NCI-H446 treated with DMSO at 0.1 percent for 48 hours (cell line): ENCODE measurements at regions not wholly inside any gene's neighbourhood (a gene's known extent, or its start where the extent isn't known, plus 50 kb on each side); places are given as distances from the start of the nearest gene placed in this dataset.
A peak's percentile ranks its signal among the peaks of the same experiment; 100 is the strongest.
"Not testable (repeated sequence)": the region's sequence is repeated elsewhere in the genome, so short reads cannot be mapped to it uniquely, and the experiment has no call there.

Experiments used
- DNase-seq: peaks from one replicate; lab custom pipeline; 2025; lab: John Stamatoyannopoulos, UW

DNA sequence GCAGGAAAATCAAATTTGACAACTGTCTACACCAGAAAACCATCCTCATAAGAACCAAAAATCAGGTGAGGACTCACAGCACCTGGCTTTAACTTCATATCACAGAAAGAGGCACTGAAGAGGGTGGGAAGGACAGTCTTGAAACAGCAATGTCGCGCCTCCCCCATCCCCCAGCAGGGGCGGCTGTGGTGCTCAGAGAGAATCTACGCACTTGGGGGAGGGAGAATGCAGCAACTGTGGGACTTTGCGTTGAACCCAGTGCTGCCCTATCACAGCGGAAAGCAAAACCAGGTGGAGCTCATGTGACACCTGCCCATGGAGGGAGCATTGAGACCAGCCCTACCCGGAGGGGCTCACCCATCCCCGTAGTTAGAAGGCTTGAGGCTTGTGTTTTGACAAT lies 191.8 kb downstream of the MSX2 start:
- no peak for DNase-seq

DNA sequence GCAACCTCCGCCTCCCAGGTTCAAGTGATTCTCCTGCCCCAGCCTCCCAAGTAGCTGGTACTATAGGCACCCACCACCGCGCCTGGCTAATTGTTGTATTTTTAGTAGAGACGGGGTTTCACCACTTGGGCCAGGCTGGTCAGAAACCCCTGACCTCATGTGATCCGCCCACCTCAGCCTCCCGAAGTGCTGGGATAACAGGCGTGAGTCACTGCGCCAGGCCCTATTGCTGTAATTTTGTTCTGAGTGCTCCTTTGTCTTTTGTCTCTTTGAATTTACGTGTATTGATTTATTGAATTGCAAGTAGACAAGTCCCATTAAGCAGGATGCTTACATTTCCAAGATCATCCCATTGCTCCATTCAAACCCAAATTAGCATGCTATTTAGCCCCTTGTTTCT lies 186.7 kb downstream of the MSX2 start:
- DNase-seq, result no peak

DNA sequence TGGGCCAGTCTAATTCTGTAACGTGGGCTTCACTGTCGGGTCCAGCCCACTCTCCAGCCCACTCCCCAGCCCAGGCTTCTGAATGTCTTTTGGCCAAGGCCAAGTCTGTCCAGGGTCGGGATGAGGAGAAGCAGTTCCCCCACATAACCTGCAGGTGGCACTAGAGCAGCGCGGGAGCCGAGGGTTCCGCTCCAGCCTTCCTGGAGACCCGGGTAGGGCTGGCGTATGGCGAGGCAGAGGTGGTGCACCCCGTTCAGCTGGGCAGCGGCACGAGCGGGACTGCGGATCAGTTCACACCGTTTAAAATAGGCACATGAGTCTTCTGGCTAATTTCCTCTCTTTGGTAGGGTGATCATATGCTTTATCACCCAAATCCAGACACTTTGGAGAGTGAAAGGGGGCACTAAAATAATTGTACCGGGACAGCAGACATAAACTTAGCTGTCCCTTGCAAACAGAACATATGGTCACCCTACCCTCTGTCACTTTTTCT lies 185.9 kb downstream of the MSX2 start:
- DNase-seq, result peak; percentile 12

DNA sequence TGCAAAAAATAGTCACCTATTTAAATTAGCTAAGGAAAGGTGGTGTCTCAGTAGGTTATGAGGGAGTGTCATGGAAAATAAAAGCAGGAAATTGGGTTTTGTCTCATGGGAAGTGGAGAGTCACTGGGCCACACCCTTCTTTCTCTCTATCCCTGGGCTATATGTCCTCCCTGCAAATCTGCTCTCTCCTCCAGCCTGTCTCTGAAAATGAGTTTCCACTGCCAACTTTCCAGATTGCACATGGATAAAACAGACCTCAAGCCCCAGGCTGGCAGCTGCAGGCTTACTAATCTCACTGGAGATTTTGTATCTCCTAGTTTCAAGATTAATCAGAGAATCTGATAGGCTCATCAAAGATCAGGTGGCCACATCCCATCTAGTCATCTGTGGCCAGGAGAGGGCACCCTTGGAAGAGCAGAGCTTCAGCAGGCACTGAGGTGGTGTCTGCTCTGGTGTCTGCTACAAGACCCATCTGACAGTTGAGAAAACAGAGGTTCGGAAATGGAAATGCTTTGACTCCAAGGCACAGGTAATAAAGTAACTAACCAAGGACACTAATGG lies 178.9 kb downstream of the MSX2 start:
- no peak for DNase-seq

DNA sequence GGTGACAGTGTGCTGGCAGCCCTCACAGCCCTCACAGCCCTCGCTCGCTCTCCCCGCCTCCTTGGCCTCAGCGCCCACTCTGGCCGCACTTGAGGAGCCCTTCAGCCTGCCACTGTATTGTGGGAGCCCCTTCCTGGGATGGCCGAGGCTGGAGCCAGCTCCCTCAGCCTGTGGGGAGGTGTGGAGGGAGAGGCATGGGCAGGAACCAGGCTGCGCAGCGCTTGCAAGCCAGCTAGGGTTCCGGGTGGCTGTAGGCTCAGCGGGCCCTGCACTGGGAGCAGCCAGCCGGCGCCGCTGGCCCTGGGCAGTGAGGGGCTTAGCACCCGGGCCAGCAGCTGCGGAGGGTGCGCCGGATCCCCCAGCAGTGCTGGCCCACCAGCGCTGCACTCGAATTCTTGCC lies 177.0 kb downstream of the MSX2 start:
- no peak for DNase-seq

DNA sequence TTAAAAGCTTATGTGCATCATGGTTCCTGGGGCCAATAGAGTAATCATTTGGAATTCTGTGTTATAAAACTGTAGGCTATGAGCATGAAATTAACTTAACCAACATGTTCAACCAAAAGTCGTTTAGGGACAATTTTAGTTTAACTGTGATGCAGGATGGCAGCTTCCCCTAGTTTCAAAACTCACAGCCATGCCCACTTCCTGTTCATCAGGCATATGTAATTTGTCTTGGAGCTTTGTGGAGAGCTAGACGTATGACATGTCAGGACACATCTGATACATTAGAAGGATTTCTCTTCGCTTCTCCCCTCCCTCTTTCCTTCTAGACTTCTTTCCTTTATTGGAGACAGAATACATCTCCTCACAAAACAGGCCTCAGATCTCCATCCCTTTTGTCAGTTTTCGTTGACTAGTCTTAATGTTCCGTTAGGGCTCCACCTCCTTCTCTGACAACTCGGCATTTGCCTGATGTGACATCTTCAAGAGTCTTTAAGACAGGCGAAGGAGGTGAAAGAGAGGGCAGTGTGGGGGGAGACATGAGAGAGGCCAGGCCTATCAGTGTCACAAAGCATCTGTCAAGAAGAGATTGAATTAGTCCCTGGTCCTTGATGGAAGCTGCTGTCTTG lies 176.0 kb downstream of the MSX2 start:
- no peak for DNase-seq

DNA sequence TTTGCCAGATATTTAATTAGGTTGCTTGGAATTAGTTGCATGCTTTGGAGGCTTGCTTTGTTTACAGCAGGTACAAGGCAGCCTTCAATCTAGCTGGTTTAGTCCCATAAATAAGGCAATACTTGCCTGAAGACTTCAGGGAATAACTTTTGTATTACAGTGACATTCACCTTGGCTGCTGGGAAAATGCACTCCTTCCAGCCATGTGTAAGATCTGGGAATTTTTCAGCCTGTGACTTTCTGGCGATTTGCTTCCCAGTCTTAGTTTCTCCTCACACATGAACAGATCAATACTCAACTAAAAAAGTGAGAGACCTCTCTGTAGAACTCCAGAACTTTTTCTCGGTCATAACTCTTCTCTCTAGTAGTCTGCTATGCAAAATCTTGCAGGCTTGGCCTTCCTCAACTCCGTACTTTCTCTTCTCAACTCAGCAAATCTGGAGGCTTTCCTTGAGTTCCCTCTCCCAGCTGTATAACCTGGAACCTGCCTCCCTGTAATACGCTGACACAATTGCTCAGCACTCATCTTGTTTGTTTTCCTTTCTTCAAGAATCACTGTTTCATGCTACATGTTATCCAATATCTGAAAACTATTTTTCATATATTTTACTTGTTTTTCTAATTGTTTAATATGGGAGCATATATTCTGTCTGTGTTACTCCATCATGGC lies 173.0 kb downstream of the MSX2 start:
- DNase-seq, result no peak

DNA sequence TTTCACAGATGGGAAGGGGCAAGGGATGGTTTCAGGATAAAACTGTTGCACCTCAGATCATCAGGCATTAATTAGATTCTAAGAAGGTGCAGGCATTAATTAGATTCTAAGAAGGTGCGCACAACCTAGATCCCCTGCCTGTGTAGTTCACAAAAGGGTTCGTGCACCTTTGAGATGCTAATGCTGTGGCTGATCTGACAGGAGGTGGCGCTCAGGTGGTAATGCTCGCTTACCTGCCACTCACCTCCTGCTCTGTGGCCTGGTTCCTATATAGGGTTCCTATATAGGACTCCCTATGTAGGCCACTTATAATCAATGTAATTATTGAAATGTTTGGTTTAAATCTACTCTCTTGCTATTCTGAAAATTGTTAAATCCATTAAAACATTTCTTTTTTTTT lies 171.0 kb downstream of the MSX2 start:
- no peak for DNase-seq

DNA sequence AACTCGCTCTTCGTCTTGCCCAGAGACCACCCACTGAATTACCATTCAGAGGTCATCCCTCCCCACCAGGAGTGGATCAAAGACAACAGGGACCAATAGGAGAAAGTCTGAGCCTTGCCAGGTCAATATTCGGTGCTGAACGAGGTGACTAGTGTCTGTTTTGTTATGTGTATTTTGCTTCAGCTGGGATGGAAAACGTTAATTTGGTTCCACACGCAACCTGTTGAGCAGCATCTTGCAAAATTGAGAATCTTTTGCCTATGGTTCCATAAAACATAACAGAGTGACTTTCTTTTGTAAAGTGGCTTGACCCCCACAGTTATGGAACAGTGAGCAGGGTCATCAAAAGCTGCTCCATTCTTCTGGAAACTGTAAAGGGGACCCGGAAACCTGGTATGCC lies 168.4 kb downstream of the MSX2 start:
- DNase-seq, result no peak

DNA sequence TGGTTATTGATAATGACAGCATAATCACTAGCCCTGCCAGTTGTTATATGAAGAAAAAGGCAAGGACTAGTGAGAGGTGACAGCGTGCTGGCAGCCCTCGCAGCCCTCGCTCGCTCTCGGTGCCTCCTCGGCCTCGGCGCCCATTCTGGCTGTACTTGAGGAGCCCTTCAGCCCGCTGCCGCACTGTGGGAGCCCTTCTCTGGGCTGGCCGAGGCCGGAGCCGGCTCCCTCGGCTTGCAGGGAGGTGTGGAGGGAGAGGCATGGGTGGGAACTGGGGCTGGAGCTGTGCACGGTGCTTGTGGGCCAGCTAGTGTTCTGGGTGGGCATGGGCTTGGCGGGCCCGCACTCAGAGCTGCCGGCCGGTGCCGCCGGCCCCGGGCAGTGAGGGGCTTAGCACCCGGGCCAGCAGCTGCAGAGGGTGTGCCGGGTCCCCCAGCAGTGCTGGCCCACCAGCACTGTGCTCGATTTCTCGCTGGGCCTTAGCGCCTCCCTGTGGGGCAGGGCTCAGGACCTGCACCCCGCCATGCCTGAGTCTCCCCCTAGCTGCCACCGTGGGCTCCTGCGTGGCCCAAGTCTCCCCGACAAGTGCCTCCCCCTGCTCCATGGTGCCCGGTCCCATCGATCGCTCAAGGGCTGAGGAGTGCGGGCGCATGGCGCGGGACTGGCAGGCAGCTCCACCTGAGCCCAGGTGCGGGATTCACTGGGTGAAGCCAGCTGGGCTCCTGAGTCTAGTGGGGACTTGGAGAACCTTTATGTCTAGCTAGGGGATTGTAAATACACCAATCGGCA lies 156.2 kb downstream of the MSX2 start:
- DNase-seq, result not testable (repeated sequence)

DNA sequence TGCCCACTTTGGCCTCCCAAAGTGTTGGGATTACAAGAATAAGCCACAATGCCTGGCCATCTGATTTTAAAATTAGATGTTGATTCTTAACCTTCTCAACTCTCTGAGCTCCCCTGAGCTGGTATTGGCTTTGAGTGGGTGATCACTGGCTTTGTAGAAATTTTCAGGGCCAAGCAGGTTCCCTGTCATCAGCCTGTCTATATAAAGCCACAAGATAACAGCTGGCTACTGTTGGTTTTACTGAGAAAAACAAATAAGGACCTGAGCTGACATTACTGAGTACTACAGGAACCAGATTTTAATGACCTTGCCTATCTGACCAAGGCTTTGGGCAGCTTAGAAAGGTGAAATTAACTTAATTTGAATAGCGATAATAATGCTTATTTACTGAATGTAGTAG lies 153.6 kb downstream of the MSX2 start:
- DNase-seq, result no peak

DNA sequence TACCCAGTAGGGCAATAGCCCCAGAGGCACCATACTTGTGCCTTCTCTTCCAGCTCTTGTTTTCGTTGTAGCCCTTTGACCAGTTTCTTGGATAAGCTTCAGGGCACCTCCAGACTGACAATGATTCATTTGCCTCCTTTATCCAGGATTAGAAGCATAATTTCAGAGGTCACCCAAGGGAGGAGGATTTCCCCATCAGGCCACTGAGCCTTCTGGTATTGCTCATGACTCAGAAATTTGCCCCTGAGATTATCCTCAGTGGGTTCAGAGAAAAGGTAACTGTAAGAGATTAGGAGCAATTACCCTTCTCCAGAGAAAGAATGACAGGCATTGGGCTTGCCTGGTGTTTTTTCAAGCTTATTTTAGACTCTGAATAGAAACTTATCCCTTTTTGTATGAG lies 147.9 kb downstream of the MSX2 start:
- DNase-seq, result no peak

DNA sequence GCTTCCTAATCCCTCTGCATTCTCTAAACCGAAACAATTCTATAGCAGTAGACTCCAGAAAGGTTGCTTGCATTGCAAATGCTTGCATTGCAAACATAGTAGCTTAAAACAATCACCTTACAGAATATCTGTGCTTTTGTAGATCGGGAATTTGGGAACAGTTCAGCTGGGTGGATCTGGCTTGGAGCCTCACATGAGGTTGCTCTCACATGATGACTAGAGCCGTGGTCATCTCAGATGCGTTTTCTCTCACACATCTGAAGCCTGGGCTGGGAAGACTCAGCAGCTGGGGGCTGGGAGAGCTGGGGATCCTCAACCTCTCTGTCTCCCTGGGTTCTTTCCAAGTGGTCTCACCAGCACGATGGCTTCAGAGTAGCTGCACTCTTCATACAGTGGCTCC lies 127.8 kb downstream of the MSX2 start:
- no peak for DNase-seq

DNA sequence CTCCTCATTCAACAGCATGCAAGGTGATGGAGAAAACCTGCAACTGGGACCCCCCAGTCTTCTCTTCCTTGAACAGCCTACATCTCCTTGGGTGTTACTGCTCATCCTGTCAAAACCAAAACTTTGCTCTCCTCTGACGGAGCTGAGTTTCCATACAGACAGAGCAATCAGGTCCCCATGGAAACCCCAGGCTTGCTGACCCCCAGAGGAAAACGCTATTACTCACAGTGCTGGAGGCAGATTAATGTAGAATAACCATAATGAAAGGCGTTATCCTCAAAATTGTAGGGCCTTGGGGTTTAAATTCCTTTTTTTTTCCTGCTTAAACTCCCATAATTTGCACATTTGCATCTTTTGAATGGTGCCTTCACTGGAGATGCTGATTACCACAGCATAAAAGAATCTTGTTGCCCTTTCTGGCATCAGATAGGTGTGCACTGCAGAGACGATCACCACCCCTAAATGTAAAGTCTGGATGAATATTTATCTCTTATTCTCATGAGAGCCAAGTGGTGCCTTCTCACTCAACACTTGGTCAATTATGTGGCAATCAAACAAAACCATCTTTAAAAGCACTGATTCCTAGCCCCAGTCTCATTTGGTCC lies 126.3 kb downstream of the MSX2 start:
- DNase-seq, result no peak

DNA sequence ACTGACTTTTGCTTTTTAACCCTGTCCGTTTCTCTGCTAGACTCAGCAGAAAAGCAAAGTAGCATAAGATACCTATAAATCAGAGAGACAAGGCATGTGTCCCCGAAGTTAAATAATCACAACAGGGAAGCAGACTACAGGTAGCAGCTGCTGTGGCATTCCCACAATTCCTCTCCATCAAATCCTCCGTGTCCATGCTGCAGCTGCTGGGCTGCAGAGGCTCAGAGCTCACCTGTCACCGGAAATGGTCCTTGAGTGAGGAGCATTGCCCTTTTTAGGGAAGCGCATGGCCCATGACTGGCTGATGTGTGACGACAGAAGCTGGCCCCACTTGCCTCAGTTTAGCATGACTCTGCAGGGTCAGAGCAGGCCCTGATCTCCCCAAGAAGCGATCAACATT lies 125.0 kb downstream of the MSX2 start:
- DNase-seq, result no peak

DNA sequence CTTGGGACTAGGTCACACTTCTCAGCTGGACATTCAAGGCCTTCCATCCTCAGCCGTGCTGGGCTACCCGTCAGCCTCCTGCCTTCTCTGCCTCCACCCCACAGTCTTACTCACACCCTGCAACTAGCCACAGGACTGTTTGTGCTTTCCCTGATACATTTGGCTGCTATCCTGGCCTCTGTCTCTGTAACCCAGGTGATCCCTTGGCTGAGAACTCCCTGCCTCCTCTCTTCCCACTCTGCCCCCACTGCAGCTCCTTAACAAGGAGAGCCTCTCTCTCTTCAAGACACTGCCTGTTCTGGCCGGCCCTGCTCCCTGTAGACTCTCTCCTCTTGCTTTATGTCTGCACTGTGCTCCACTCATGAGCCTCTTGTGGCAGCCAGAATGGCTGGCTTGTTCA lies 120.6 kb downstream of the MSX2 start:
- DNase-seq, result no peak

DNA sequence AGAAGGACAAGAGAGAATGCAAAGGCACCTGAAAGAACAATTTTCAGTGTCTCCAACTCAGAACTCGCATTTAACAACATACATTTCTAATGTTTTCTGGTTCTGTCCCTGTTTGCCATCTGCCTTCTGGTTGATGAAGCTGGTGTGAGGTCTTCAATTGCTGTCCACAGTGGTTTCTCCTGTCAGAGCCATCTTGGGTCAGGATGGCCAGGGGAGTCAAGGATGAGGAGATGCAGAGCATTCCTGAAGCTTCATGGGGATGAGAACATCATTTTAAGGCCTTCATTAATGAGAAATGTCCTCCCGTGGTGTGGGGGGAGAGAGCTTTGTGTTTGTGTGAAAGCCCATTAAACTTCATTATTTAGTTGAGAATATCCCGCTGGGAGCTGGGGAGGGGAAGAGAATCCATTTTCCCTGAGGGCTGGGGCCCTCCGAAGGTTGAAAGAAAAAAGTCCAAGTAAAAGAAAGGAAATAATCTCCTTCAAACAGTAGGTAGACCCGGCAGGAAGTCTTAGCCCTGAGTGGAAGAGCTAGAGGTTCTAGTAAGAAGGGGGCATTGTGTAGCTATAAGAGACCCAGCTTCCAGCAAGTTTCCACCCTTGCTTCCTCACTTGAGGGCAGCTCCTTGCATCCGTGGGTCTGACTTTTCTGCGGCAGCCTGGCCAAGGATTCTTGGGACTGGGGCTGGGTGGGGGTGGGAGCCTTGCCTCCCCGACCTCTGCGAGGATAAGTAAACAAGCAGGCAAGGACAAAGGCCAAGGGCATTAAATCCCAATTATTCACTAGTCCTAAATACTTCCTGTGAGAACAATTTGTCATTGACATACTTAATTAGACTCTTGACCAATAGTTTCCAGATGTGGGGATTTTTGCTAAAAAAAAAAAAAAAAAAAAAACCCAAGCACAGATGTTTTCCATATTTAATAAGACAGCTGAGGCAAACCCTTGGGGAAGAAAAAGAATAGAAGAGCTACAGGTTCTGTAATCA lies 119.2 kb downstream of the MSX2 start:
- DNase-seq, result no peak

DNA sequence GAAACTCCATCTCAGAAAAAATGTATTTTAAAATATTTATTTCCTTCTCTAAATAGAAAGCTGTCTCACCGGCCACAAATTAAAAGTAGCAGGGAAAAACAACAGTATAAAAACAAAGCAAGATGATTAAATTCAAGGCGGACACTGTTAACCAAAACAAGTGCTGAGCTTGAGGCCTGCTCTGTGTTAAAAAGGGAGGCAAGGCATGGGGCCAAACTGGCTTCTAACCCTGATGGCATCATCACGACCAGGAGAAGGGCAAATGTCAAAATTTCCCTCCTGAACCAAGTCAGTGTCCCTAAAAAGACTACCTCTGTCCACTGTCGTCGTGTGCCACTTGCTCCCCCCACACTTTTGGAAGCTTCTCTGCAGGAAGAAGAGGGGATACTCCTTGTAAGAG lies 116.1 kb downstream of the MSX2 start:
- no peak for DNase-seq

DNA sequence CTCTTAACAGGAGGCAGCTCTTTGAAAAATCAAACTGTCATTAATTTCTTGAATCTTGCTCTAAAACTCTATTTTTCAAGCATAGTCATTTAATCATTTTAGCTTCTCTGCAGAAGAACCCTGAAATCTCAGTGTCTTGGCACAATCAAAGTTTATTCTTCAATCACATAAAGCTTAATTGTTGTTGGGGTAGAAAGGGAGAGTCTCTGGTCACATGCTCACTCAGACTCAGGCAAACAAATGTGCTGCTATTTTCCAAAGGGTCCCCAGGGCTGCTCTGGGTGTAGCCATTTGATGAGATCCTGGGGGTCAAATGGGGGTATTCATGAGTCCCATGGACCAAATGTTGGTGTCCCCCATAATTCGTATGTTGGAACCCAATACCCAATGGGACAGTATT lies 114.8 kb downstream of the MSX2 start:
- no peak for DNase-seq

DNA sequence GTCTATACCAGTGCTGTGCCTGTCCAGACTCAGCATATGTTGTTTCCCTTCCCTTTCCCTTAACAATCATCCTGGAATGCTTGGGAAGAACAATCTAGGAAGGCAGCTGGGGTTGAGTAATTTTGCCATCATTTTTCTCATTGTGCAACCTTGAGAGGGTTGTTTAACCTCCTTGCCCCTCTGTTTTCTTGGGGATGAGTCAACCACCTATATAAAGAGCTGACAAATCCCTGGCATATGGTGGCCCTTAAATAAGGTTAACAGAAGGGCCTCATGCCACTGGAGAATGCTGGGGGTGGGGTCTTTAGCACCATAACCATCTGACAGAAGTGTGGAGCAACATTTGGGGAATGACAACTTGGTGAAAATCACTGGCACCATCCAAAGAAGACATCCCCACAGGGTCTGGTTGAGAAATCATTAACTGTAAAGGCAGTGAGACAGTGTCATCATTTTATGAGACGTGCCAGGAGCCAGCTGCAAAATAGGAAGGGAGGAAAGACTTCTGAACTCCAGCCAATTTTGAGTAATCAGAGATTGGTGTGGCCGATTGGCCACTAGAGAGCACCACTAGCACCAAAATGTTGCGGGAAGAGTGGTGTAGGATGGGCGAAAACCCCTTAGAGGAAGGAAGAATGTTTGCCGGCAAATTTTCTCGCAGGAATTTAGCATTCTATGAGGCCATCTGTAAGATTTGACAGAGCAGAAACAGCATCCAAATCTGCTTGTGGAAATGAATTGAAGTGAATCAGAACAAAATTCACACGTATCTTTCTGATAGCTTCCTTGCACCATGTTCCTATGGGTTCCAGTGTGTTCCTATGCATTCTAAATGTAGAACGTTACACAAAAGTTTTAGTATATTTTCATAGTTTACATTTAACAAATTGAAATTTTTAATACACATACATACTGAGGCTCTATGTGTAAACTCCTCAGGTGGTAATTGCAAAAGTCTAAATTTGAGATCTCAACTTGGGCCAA lies 113.8 kb downstream of the MSX2 start:
- DNase-seq, result no peak
